ENCODE measurements at regions not wholly inside any gene's neighbourhood (a gene's known extent, or its start where the extent isn't known, plus 50 kb on each side); places are given as distances from the start of the nearest gene placed in this dataset.

- peaks cover 10% of the 10 kb centered on the region for H3K27me3 Mint-ChIP-seq
- peaks cover 15% of the 10 kb centered on the region for H3K4me1 Mint-ChIP-seq (ENCODE audit: low read depth)
- H3K36me3 Mint-ChIP-seq (ENCODE audit: insufficient read depth) = peaks cover 1% of the 10 kb centered on the region
- no peak overlapping the region for H3K27ac Mint-ChIP-seq
- no peak for TF ChIP-seq CTCF (IDR thresholded peaks at IDR 0.05; ENCODE audit: unreplicated experiment)
- H3K4me3 Mint-ChIP-seq (ENCODE audit: low read depth) = no peak overlapping the region
- H3K9me3 Mint-ChIP-seq (ENCODE audit: low read depth) = peaks cover 9% of the 10 kb centered on the region
- DNase-seq (ENCODE audit: low spot score, unreplicated experiment) = no peak
These were observed 67.0 kb upstream of the KAZN start for GRCh38 chr1:14531519-14531918.

- no peak for DNase-seq (ENCODE audit: low spot score, unreplicated experiment)
- Mint-ChIP-seq H3K27me3 (peaks cover 6% of the 10 kb centered on the region), H3K4me3 (ENCODE audit: low read depth) (no peak overlapping the region), H3K9me3 (ENCODE audit: low read depth) (peaks cover 11% of the 10 kb centered on the region), H3K36me3 (ENCODE audit: insufficient read depth) (peaks cover 1% of the 10 kb centered on the region), H3K27ac (peak overlapping the region; percentile 70), H3K4me1 (ENCODE audit: low read depth) (peaks cover 18% of the 10 kb centered on the region)
- no peak for TF ChIP-seq CTCF (IDR thresholded peaks at IDR 0.05; ENCODE audit: unreplicated experiment)
These were observed 62.7 kb upstream of the KAZN start for GRCh38 chr1:14535619-14536355.

- Mint-ChIP-seq H3K9me3 (ENCODE audit: low read depth) (peaks cover 11% of the 10 kb centered on the region), H3K4me1 (ENCODE audit: low read depth) (peaks cover 20% of the 10 kb centered on the region), H3K4me3 (ENCODE audit: low read depth) (no peak overlapping the region), H3K27ac (no peak overlapping the region), H3K27me3 (peaks cover 9% of the 10 kb centered on the region), H3K36me3 (ENCODE audit: insufficient read depth) (peaks cover 1% of the 10 kb centered on the region)
- no peak for TF ChIP-seq CTCF (IDR thresholded peaks at IDR 0.05; ENCODE audit: unreplicated experiment)
- DNase-seq (ENCODE audit: low spot score, unreplicated experiment) = no peak
These were observed 60.1 kb upstream of the KAZN start for GRCh38 chr1:14538335-14538734.

- H3K4me1 Mint-ChIP-seq (ENCODE audit: low read depth) = peaks cover 20% of the 10 kb centered on the region
- no peak overlapping the region for H3K27ac Mint-ChIP-seq
- no peak for TF ChIP-seq CTCF (IDR thresholded peaks at IDR 0.05; ENCODE audit: unreplicated experiment)
- H3K9me3 Mint-ChIP-seq (ENCODE audit: low read depth) = peaks cover 11% of the 10 kb centered on the region
- no peak overlapping the region for H3K4me3 Mint-ChIP-seq (ENCODE audit: low read depth)
- peaks cover 9% of the 10 kb centered on the region for H3K27me3 Mint-ChIP-seq
- no peak for DNase-seq (ENCODE audit: low spot score, unreplicated experiment)
- peaks cover 1% of the 10 kb centered on the region for H3K36me3 Mint-ChIP-seq (ENCODE audit: insufficient read depth)
These were observed 59.2 kb upstream of the KAZN start for GRCh38 chr1:14539309-14539708.

GRCh38 chr1:14539953-14540563 lies 58.4 kb upstream of the KAZN start:
- Mint-ChIP-seq H3K27me3 (peaks cover 5% of the 10 kb centered on the region), H3K36me3 (ENCODE audit: insufficient read depth) (peaks cover 1% of the 10 kb centered on the region), H3K4me1 (ENCODE audit: low read depth) (peaks cover 17% of the 10 kb centered on the region), H3K27ac (no peak overlapping the region), H3K9me3 (ENCODE audit: low read depth) (peaks cover 8% of the 10 kb centered on the region), H3K4me3 (ENCODE audit: low read depth) (no peak overlapping the region)
- no peak for DNase-seq (ENCODE audit: low spot score, unreplicated experiment)
- no peak for TF ChIP-seq CTCF (IDR thresholded peaks at IDR 0.05; ENCODE audit: unreplicated experiment)
